ENCODE measurements at regions not wholly inside any gene's neighbourhood (a gene's known extent, or its start where the extent isn't known, plus 50 kb on each side); places are given as distances from the start of the nearest gene placed in this dataset.

DNA sequence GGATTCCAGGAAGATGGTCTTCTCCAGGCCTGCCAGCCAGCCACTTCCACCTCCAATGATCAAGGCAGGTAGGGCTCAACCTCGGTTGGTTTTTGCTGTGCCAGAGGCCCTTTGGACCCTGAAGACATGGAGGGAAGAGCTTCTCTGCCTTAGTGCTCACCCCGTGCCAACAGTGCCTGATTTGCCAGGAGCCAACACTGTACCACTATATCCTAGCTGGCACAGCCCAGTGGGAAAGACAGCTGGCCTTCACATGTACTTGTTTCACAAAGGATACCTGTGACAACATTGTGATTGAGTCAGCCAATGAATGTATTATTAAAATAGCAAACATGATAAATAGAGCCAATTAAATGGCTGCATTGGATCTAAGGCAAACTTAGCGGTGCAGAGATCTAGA is 51.9 kb upstream of the PRPS1 start:
- TF ChIP-seq, protein P1, sequence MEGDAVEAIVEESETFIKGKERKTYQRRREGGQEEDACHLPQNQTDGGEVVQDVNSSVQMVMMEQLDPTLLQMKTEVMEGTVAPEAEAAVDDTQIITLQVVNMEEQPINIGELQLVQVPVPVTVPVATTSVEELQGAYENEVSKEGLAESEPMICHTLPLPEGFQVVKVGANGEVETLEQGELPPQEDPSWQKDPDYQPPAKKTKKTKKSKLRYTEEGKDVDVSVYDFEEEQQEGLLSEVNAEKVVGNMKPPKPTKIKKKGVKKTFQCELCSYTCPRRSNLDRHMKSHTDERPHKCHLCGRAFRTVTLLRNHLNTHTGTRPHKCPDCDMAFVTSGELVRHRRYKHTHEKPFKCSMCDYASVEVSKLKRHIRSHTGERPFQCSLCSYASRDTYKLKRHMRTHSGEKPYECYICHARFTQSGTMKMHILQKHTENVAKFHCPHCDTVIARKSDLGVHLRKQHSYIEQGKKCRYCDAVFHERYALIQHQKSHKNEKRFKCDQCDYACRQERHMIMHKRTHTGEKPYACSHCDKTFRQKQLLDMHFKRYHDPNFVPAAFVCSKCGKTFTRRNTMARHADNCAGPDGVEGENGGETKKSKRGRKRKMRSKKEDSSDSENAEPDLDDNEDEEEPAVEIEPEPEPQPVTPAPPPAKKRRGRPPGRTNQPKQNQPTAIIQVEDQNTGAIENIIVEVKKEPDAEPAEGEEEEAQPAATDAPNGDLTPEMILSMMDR (IDR thresholded peaks at IDR 0.05): no peak
- TF ChIP-seq ZFX (IDR thresholded peaks at IDR 0.05; ENCODE audit: borderline replicate concordance): no peak
